Fibroblast of lung (primary cell): ENCODE measurements at regions not wholly inside any gene's neighbourhood (a gene's known extent, or its start where the extent isn't known, plus 50 kb on each side); places are given as distances from the start of the nearest gene placed in this dataset.

Experiments used
- DNase-seq, 2 donors: peaks; one replicate each; pipeline versions ENCODE4 v3.0.0 to v3.0.0-alpha.2; 2010; ENCODE audit warnings: low read depth in 2 of 2
- H2AFZ ChIP-seq: 2 replicates; pipeline ENCODE4 v1.5.1; 2012; ENCODE audit warnings: low read length, control low read depth, inconsistent platforms
- H3K27ac ChIP-seq: 2 replicates; pipeline ENCODE4 v1.5.1; 2011; ENCODE audit warnings: low read length, control low read depth; ENCODE audit not compliant: insufficient read depth
- H3K27me3 ChIP-seq: 2 replicates; pipeline ENCODE4 v1.5.1; 2011; ENCODE audit warnings: mild to moderate bottlenecking, low read length; ENCODE audit not compliant: control insufficient read depth, insufficient read depth
- H3K36me3 ChIP-seq: 2 replicates; pipeline ENCODE4 v1.5.1; 2011; ENCODE audit warnings: low read length; ENCODE audit not compliant: control insufficient read depth, insufficient read depth
- H3K4me1 ChIP-seq: 2 replicates; pipeline ENCODE4 v1.5.1; 2011; ENCODE audit warnings: low read length; ENCODE audit not compliant: control insufficient read depth, insufficient read depth; ENCODE audit errors: extremely low read depth
- H3K4me2 ChIP-seq: 2 replicates; pipeline ENCODE4 v1.5.1; 2011; ENCODE audit warnings: low read length, control low read depth; ENCODE audit not compliant: insufficient read depth; ENCODE audit errors: extremely low read depth
- H3K4me3 ChIP-seq, 4 experiments: fragments of 200-600 bp in 1 of 4; sonication (generic) in 1 of 4; replicated peaks in 1 of 4; 2 replicates each; pipeline ENCODE4 v1.5.1; 2011 to 2016; ENCODE audit warnings: low read length in 4 of 4, low read depth in 3 of 4, mild to moderate bottlenecking in 3 of 4, control low read depth in 2 of 4, inconsistent platforms in 1 of 4, mixed read lengths in 1 of 4; ENCODE audit not compliant: insufficient read depth in 1 of 4; ENCODE audit errors: control extremely low read depth in 1 of 4
- H3K79me2 ChIP-seq: 2 replicates; pipeline ENCODE4 v1.5.1; 2012; ENCODE audit warnings: mild to moderate bottlenecking, low read length, inconsistent platforms; ENCODE audit not compliant: control insufficient read depth, insufficient read depth
- H3K9ac ChIP-seq: 2 replicates; pipeline ENCODE4 v1.5.1; 2011; ENCODE audit warnings: mild to moderate bottlenecking, low read length, control low read depth; ENCODE audit not compliant: insufficient read depth
- H3K9me3 ChIP-seq: 2 replicates; pipeline ENCODE4 v1.5.1; 2012; ENCODE audit warnings: low read depth, low read length; ENCODE audit not compliant: control insufficient read depth, insufficient read depth
- H4K20me1 ChIP-seq: 2 replicates; pipeline ENCODE4 v1.5.1; 2011; ENCODE audit warnings: low read length; ENCODE audit not compliant: control insufficient read depth, insufficient read depth; ENCODE audit errors: extremely low read depth
- CTCF ChIP-seq, 2 donors: IDR thresholded peaks in 1 of 2; conservative IDR thresholded peaks in 1 of 2; 1 replicate in 1 of 2; 2 replicates in 1 of 2; pipeline ENCODE4 v1.5.1; 2011 to 2012; ENCODE audit warnings: low read length in 2 of 2, control low read depth in 1 of 2, inconsistent platforms in 1 of 2, low read depth in 1 of 2, mild to moderate bottlenecking in 1 of 2
- EZH2 ChIP-seq: IDR thresholded peaks from 2 replicates; pipeline ENCODE4 v1.5.1; 2012; ENCODE audit warnings: low read length, control low read depth, mild to moderate bottlenecking; ENCODE audit errors: missing control alignments

DNA sequence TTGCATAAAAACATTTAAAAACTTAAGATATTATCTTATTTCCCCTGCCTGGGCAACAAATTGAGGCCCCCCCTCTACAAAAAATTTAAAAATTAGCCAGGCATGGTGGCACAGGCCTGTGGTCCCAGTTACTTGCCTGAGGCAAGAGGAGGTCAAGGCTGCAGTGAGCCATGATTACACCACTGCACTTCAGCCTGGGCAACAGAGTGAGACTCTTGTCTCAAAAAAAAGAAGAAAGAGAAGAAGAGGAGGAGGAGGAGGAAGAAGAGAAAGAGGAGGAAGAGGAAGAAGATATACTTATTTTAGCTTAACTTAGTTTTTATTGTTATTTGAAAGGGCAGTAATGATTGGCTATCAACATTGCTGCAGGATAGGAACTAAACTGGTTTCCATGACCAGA, 73.8 kb upstream of the IPO9 start:
- Histone ChIP-seq H3K9ac (no peak overlapping the region), H3K36me3 (no peaks in the 10 kb centered on the region), H3K4me3 (no peak overlapping the region), H3K4me1 (peaks cover 56% of the 10 kb centered on the region), H3K27me3 (no peaks in the 10 kb centered on the region), H3K79me2 (peaks cover 80% of the 10 kb centered on the region), H3K4me2 (no peak overlapping the region), H3K27ac (no peak overlapping the region), H4K20me1 (peaks cover 6% of the 10 kb centered on the region), H3K9me3 (no peaks in the 10 kb centered on the region), H2AFZ (no peak overlapping the region)
- no peak for DNase-seq
- TF ChIP-seq CTCF (conservative IDR thresholded peaks at IDR 0.05 in 1 of 2, IDR thresholded peaks at IDR 0.05 in 1 of 2; ENCODE audit: low read depth in 1 of 2, low read length in 2 of 2) (no peak), EZH2 (no peak)

GRCh38 chr1:201756406-201756805, 72.6 kb upstream of the IPO9 start:
- TF ChIP-seq EZH2: no peak
- TF ChIP-seq CTCF (conservative IDR thresholded peaks at IDR 0.05 in 1 of 2, IDR thresholded peaks at IDR 0.05 in 1 of 2; ENCODE audit: low read depth in 1 of 2, low read length in 2 of 2): no peak
- peak; percentile 65 to 86 for DNase-seq
- no peak overlapping the region for H3K27ac ChIP-seq
- no peak overlapping the region for H3K4me3 ChIP-seq
- H3K27me3 ChIP-seq: no peaks in the 10 kb centered on the region
- peaks cover 55% of the 10 kb centered on the region for H3K4me1 ChIP-seq
- no peak overlapping the region for H3K4me2 ChIP-seq
- H3K36me3 ChIP-seq: no peaks in the 10 kb centered on the region
- no peak overlapping the region for H3K9ac ChIP-seq
- H2AFZ ChIP-seq: no peak overlapping the region
- H4K20me1 ChIP-seq: peaks cover 6% of the 10 kb centered on the region
- peaks cover 82% of the 10 kb centered on the region for H3K79me2 ChIP-seq
- H3K9me3 ChIP-seq: no peaks in the 10 kb centered on the region

GRCh38 chr1:201758499-201759050, 70.4 kb upstream of the IPO9 start:
- DNase-seq: no peak
- Histone ChIP-seq H3K4me2 (no peak overlapping the region), H2AFZ (no peak overlapping the region), H4K20me1 (peaks cover 8% of the 10 kb centered on the region), H3K27ac (no peak overlapping the region), H3K79me2 (peaks cover 82% of the 10 kb centered on the region), H3K36me3 (no peaks in the 10 kb centered on the region), H3K4me1 (peaks cover 49% of the 10 kb centered on the region), H3K9ac (no peak overlapping the region), H3K9me3 (no peaks in the 10 kb centered on the region), H3K4me3 (no peak overlapping the region), H3K27me3 (no peaks in the 10 kb centered on the region)
- TF ChIP-seq EZH2: no peak
- TF ChIP-seq CTCF (conservative IDR thresholded peaks at IDR 0.05 in 1 of 2, IDR thresholded peaks at IDR 0.05 in 1 of 2; ENCODE audit: low read depth in 1 of 2, low read length in 2 of 2): no peak
